ENCODE measurements at regions not wholly inside any gene's neighbourhood (a gene's known extent, or its start where the extent isn't known, plus 50 kb on each side); places are given as distances from the start of the nearest gene placed in this dataset.

DNA sequence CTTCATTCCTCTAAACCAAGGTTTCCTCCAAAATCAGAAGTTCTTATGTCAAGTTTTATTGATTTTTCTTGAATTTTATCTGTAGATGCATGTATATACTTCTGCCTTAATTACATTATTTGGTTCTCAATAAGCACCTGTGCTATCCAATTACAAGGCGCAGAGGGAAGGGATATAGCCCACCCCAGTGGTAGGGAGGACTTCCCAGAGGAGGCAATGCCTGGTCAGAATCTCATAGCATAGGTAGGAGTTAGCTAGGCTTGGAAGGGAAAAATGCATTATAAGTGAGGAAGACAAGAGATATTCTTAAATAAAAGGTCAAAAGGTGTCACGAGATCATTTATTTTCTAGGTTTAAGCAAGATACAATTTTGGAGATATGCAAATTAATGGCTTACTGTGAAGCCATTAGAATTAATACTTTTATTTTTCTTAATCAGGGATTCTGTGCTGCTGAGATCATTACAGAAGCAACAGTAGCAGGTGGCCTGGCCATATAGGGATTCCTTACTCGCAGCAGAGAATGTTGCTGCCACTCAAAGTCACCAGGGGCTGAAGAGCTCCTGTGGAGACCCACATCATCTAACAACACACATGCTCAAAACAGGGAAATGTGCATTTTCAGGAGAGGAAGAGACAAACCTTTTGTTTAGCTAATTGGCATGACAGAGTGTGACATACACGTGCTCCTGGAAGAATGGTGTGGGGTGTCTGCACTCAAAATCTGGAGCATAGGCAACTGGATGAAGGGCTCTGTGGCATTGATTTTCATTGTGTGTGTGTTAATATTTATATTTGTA, 178.3 kb downstream of the ATG4C start:
- ATAC-seq, result no peak
- TF ChIP-seq ZNF565 (CRISPR knock-in tag; conservative IDR thresholded peaks at IDR 0.05; ENCODE audit: low read depth) (no peak), ZFP3 (CRISPR knock-in tag; IDR thresholded peaks at IDR 0.05) (peak; percentile 88)

- peak; percentile 93 for ATAC-seq
- TF ChIP-seq ZNF70 (CRISPR knock-in tag; IDR thresholded peaks at IDR 0.05), result 0 out of 2 replicates have a peak, but pooled peaks have one; percentile 12
- TF ChIP-seq POU6F1 (CRISPR knock-in tag; IDR thresholded peaks at IDR 0.05; ENCODE audit: borderline replicate concordance, low read depth), result no peak
Measured at GRCh38 chr1:62962901-62963776, 179.2 kb downstream of the ATG4C start.

DNA sequence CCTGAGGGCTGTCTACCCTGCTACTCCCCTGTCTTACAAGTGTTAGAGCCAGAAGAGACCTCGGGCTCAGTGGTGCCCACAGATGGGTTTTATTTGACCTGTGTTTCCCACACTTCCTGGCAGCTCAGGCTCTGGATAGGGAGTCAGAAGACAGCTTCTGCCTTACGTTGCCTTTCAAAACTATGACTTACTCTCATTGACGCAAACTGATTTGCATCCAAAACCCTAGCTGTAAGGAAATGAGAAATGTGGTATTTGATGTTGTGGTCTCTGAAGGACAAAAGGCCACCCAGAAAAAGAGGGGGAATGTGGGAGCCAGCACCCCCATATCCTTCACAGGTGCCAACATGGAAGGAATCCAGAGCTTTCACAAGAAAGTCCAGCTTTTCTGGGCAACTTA, 180.2 kb downstream of the ATG4C start:
- TF ChIP-seq TSHZ2 (CRISPR knock-in tag; IDR thresholded peaks at IDR 0.05) (no peak), GLIS3 (CRISPR knock-in tag; IDR thresholded peaks at IDR 0.05) (no peak), OSR1 (CRISPR knock-in tag; IDR thresholded peaks at IDR 0.05) (no peak), ZFP30 (CRISPR knock-in tag; IDR thresholded peaks at IDR 0.05) (no peak), TOX (CRISPR knock-in tag; IDR thresholded peaks at IDR 0.05; ENCODE audit: borderline replicate concordance) (no peak), SNAI2 (CRISPR knock-in tag; IDR thresholded peaks at IDR 0.05) (no peak), POU6F1 (CRISPR knock-in tag; IDR thresholded peaks at IDR 0.05; ENCODE audit: borderline replicate concordance, low read depth) (no peak), ZNF8 (CRISPR knock-in tag; IDR thresholded peaks at IDR 0.05) (no peak), CSDC2 (CRISPR knock-in tag; IDR thresholded peaks at IDR 0.05) (no peak)
- no peak for ATAC-seq

GRCh38 chr1:62967031-62967430, 183.1 kb downstream of the ATG4C start:
- no peak for ATAC-seq
- TF ChIP-seq TOX (CRISPR knock-in tag; IDR thresholded peaks at IDR 0.05; ENCODE audit: borderline replicate concordance) (no peak), ARNTL (CRISPR knock-in tag; IDR thresholded peaks at IDR 0.05; ENCODE audit: borderline replicate concordance, low read depth) (no peak), OSR1 (CRISPR knock-in tag; IDR thresholded peaks at IDR 0.05) (no peak), RARB (CRISPR knock-in tag; IDR thresholded peaks at IDR 0.05) (no peak), SNAI2 (CRISPR knock-in tag; IDR thresholded peaks at IDR 0.05) (no peak), POU6F1 (CRISPR knock-in tag; IDR thresholded peaks at IDR 0.05; ENCODE audit: borderline replicate concordance, low read depth) (no peak), ZFP3 (CRISPR knock-in tag; IDR thresholded peaks at IDR 0.05) (no peak), ESRRG (CRISPR knock-in tag; IDR thresholded peaks at IDR 0.05) (no peak), ZNF70 (CRISPR knock-in tag; IDR thresholded peaks at IDR 0.05) (no peak), ZFP30 (CRISPR knock-in tag; IDR thresholded peaks at IDR 0.05) (no peak), ZNF8 (CRISPR knock-in tag; IDR thresholded peaks at IDR 0.05) (no peak), TCF4 (CRISPR knock-in tag; IDR thresholded peaks at IDR 0.05; ENCODE audit: borderline replicate concordance) (no peak), ISL1 (CRISPR knock-in tag; IDR thresholded peaks at IDR 0.05) (no peak), ZC3H10 (CRISPR knock-in tag; IDR thresholded peaks at IDR 0.05) (no peak), BACH2 (CRISPR knock-in tag; IDR thresholded peaks at IDR 0.05; ENCODE audit: borderline replicate concordance) (no peak), TSHZ2 (CRISPR knock-in tag; IDR thresholded peaks at IDR 0.05) (no peak), PPARA (CRISPR knock-in tag; IDR thresholded peaks at IDR 0.05; ENCODE audit: borderline replicate concordance) (no peak)
- TF ChIP-seq, protein P1, sequence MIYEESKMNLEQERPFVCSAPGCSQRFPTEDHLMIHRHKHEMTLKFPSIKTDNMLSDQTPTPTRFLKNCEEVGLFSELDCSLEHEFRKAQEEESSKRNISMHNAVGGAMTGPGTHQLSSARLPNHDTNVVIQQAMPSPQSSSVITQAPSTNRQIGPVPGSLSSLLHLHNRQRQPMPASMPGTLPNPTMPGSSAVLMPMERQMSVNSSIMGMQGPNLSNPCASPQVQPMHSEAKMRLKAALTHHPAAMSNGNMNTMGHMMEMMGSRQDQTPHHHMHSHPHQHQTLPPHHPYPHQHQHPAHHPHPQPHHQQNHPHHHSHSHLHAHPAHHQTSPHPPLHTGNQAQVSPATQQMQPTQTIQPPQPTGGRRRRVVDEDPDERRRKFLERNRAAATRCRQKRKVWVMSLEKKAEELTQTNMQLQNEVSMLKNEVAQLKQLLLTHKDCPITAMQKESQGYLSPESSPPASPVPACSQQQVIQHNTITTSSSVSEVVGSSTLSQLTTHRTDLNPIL (CRISPR knock-in tag; IDR thresholded peaks at IDR 0.05; ENCODE audit: low read depth), result no peak
